ENCODE measurements at regions not wholly inside any gene's neighbourhood (a gene's known extent, or its start where the extent isn't known, plus 50 kb on each side); places are given as distances from the start of the nearest gene placed in this dataset.

GRCh38 chr7:83276250-83276649 is 113.6 kb upstream of the PCLO start:
- no peak overlapping the region for H3K14ac ChIP-seq (ENCODE audit: insufficient read depth, low read length)
- H3K18ac ChIP-seq (ENCODE audit: insufficient read length, low read depth, low read length), result no peak overlapping the region
- H4K5ac ChIP-seq (ENCODE audit: insufficient read length, low read depth, low read length), result no peak overlapping the region
- no peaks in the 10 kb centered on the region for H3K27me3 Mint-ChIP-seq (ENCODE audit: low read depth)
- H3K27ac ChIP-seq (ENCODE audit: insufficient read length, low read depth, low read length), result no peak overlapping the region
- H2AFZ ChIP-seq (ENCODE audit: low read length), result no peak overlapping the region
- H2BK12ac ChIP-seq (ENCODE audit: insufficient read length, low read depth, low read length), result no peak overlapping the region
- H3T11ph ChIP-seq (ENCODE audit: low read length), result no peak overlapping the region
- no peak overlapping the region for H3K4me3 Mint-ChIP-seq
- no peak overlapping the region for H4K91ac ChIP-seq (ENCODE audit: insufficient read length, low read depth, low read length)
- H2BK15ac ChIP-seq (ENCODE audit: low read depth, low read length), result no peak overlapping the region
- H2BK120ac ChIP-seq (ENCODE audit: low read depth, low read length, poor library complexity, severe bottlenecking), result no peak overlapping the region
- H2BK20ac ChIP-seq (ENCODE audit: low read depth, low read length, poor library complexity, severe bottlenecking), result no peak overlapping the region
- H3K27ac Mint-ChIP-seq, result no peak overlapping the region
- no peaks in the 10 kb centered on the region for H3K23me2 ChIP-seq (ENCODE audit: insufficient read length, low read depth, low read length, poor library complexity, severe bottlenecking)
- H4K20me1 ChIP-seq (ENCODE audit: control insufficient read depth, insufficient read depth, insufficient read length), result no peaks in the 10 kb centered on the region
- H2BK5ac ChIP-seq (ENCODE audit: insufficient read length, low read length), result no peak overlapping the region
- no peak overlapping the region for H3K4me2 ChIP-seq (ENCODE audit: insufficient read depth, insufficient read length, low read length)
- TF ChIP-seq, protein P1, sequence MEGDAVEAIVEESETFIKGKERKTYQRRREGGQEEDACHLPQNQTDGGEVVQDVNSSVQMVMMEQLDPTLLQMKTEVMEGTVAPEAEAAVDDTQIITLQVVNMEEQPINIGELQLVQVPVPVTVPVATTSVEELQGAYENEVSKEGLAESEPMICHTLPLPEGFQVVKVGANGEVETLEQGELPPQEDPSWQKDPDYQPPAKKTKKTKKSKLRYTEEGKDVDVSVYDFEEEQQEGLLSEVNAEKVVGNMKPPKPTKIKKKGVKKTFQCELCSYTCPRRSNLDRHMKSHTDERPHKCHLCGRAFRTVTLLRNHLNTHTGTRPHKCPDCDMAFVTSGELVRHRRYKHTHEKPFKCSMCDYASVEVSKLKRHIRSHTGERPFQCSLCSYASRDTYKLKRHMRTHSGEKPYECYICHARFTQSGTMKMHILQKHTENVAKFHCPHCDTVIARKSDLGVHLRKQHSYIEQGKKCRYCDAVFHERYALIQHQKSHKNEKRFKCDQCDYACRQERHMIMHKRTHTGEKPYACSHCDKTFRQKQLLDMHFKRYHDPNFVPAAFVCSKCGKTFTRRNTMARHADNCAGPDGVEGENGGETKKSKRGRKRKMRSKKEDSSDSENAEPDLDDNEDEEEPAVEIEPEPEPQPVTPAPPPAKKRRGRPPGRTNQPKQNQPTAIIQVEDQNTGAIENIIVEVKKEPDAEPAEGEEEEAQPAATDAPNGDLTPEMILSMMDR (conservative IDR thresholded peaks at IDR 0.05), result no peak
- no peaks in the 10 kb centered on the region for H3K79me2 ChIP-seq (ENCODE audit: insufficient read depth, low read length)
- no peaks in the 10 kb centered on the region for H3K79me1 ChIP-seq (ENCODE audit: insufficient read depth, low read depth, low read length, poor library complexity, severe bottlenecking)
- H3K23ac ChIP-seq (ENCODE audit: insufficient read length, low read depth, low read length), result no peak overlapping the region
- H2AK5ac ChIP-seq (ENCODE audit: insufficient read length, low read length), result no peak overlapping the region
- no peaks in the 10 kb centered on the region for H3K27me3 ChIP-seq (ENCODE audit: insufficient read depth, low read length)
- H3K9ac ChIP-seq (ENCODE audit: extremely low read depth, insufficient read length, low read length), result no peak overlapping the region
- H4K8ac ChIP-seq (replicated peaks; ENCODE audit: insufficient read length, low read depth, low read length), result no peak overlapping the region
- no peak overlapping the region for H3K4ac ChIP-seq (ENCODE audit: low read depth, low read length)
- H3K36me3 Mint-ChIP-seq (ENCODE audit: insufficient read depth in 1 of 3, low read depth in 3 of 3), result no peaks in the 10 kb centered on the region
- H3K56ac ChIP-seq (ENCODE audit: insufficient read length, low read depth, low read length), result no peak overlapping the region
- H3K4me1 ChIP-seq (ENCODE audit: insufficient read depth, low read length), result no peaks in the 10 kb centered on the region
- H3K9me3 ChIP-seq (ENCODE audit: control insufficient read depth, low read depth, low read length), result no peaks in the 10 kb centered on the region
- no peaks in the 10 kb centered on the region for H3K4me1 Mint-ChIP-seq
- no peak for DNase-seq
- no CpG with 5 or more reads among the region's 1 CpG for WGBS (ENCODE audit: extremely low coverage, insufficient read length, low lambda C conversion rate)
- no peaks in the 10 kb centered on the region for H3K9me3 Mint-ChIP-seq

Data from H9 (cell line).